GM19043 (cell line): ENCODE measurements at regions not wholly inside any gene's neighbourhood (a gene's known extent, or its start where the extent isn't known, plus 50 kb on each side); places are given as distances from the start of the nearest gene placed in this dataset.

Experiments
- ATAC-seq: cut with Tn5 transposase; IDR thresholded peaks from one replicate; pipeline ENCODE4 v1.9.1; 2021; ENCODE audit warnings: low read depth; ENCODE audit not compliant: unreplicated experiment

DNA sequence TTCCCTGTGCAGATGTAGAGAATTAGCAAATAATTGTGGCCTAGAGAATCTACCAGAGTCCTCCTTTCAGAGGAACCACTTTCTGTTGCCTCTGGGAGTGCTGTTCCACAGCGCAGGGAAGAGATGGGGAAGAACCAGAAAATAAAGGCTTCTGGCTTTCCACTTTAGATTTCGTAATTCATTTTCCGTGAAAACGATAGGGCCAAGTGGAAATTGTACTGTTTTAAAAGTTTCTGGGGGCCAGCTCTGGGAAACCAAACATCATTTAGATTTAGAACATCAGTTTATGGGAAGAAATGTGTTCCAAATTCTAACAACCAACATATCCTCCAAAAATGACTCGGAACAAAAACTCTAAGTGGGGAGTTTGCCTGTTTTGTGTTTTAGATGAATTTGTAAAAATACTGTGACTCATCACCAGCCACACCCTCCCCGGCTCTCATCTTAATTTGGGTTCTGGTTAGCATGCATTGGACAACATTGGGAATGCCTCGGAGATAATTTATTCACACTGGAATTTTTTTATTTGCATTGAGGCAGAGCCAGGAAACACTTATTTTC, 65.2 kb upstream of the LNX1 start:
- no peak for ATAC-seq

DNA sequence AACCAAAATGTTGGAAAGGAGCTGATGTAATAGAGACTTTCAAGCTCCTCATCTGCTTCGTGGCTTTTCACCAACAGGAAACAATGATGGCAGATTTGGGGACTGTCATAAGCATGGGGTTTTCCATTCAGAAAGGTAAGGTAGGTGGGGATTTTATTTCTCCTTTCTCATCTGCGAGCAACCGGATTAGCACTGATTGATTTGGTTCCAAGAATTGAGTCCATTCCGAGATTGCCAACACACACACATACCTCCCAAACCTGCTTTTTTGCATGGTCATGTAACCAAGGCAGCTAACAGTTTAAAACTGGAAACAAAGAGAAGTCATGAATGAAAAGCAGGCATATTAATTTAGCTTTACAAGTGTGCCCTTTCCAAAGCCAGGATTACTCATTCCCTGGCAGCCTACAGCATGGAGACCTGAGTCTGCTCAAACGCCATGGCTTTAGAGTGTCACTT, 63.0 kb upstream of the LNX1 start:
- ATAC-seq = no peak

DNA sequence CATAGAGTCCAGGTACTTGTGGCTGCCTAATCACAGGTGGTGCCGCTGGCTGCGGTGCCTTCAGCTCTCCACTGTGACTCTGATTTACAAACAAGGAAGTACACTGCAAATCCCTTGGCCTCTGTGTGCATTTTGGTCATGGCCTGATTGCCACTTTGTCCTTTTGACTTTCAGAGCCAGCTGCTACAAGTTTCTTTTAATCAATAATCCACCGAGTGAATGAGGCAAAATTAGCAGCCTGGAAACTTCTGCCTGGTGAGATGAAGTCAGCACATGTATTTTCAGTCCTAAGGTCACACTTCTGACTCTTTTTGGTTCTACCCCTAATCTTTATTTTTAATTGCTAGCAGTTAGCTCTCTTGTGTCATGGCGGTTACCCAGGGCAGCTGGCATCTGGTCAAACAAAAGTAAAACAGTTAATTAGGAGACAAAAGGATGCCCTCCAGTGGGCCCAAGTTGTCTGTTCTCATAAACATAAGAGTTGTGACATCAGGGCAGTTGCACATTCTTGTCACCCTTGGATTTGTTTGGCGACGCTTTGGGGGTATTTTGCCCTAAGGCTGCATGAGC, 62.3 kb upstream of the LNX1 start:
- peak; percentile 63 for ATAC-seq

DNA sequence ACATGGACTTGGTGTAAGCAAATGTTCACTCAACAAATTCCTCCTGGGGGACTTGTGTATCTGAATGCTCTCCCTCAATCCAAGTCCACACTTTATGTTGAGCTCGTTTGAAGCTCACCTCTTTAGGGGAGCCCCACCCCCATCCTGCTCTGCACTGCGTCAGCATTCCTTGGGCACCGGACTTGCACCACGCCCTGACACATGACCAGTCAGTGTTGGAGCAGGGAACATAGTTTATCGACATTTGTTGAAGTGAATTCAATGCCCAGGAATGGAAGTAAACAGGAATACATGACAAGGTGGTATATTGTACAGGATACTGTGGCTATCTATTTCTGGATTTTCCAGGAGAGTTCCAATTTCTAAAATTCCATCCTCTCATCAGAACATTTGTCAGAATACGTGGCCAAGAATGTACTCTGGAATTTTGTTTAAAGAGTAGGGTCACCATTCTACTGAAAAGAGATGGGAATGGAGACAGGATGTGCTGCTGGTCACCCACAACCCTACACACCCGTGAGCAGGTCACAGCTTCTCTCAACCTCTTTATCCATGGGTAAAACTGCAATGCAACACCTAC, 60.0 kb upstream of the LNX1 start:
- ATAC-seq = no peak

DNA sequence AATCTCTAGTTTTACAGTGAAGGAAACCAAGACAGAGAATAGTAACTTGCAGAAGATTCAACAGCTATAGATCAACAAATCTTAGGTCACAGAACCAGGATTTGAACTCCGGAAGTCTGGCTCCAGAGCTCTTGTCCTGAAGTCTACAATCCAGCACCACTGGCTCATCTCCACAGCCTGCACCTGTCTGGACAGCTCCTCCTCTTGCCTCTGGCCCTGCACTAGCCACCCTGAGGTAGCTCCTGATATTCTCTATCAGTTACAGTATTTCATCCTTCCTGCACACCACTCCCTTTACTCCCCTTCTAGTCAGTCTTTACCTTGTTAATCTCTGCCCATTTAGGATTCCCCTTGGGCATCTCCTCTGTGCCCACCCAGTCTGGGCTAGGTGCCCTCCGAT, 58.1 kb upstream of the LNX1 start:
- no peak for ATAC-seq

DNA sequence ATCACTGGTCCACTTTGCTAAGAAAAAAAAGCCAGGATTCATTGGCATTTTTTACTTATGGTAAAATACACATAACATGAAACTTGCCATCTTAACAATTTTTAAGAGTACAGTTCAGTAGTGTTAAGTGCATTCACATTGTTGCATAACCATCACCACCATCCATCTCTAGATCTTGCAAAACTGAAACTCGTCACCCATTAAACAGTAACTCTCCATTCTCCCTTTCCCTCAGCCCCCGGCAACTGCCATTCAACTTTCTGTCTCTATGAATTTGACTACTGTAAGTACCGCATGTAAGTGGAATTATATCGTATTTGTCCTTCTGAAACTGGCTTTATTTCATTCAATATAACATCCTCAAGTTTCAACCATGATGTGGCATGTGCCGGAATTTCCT, 56.3 kb upstream of the LNX1 start:
- ATAC-seq = peak; percentile 58

DNA sequence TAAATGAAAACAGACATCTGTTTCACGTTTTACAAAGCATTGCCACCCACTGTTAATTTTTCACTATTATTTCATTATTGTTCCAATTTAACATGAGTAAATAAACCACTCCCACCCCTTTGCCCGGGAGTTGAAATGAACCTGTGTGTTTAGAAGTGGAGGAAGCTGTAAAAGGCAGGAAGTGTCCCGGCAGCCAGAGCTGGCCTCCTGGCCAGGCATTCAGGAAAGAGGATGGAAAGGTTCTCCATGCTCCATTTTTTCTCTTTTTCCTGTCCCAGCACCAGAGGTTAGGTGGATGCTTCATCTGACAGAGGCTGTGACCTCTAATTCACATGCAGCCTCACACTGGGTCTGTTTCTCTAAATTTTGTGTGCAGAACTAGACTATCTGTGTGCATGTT, 55.5 kb upstream of the LNX1 start:
- ATAC-seq = no peak

DNA sequence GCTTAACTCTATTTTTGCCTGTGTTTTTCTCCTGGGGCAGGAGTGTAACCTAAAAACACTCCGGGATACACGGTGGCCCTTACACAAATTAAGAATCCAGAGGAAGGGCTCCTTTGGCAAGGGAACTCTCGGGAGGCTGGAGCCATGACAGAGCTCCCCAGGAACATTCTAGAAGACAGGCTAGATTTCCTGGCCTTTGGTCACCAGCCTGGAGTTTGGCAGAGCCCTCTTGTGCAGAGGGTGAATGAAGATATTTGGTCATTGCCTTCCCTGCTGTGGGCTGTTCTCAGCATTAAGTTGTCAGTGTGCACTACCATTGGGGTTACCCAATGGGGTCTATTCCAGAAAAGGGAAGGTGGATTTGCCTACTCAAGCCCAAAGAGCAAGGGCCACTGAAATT, 53.8 kb upstream of the LNX1 start:
- ATAC-seq = no peak

DNA sequence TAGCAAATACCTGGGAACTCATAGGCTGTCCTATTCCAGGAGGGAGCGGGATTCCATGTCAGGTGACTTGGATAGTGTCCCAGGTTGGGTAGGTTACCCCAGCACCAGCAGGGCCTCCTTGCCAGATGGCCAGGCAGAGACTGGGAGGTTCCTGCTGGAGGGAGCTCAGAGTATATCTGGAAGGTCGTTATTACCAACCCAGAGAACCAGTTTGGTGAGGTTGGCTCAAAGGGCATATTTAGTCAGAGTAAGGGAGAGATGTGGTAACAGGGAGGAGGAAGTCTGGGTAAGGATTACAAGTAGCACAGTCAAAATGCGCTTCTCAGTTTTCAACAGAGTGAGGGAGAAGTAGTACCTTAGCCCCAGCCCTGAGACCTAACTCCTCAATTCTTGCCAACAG, 53.3 kb upstream of the LNX1 start:
- ATAC-seq = no peak
